ENCODE measurements at regions not wholly inside any gene's neighbourhood (a gene's known extent, or its start where the extent isn't known, plus 50 kb on each side); places are given as distances from the start of the nearest gene placed in this dataset.

DNA sequence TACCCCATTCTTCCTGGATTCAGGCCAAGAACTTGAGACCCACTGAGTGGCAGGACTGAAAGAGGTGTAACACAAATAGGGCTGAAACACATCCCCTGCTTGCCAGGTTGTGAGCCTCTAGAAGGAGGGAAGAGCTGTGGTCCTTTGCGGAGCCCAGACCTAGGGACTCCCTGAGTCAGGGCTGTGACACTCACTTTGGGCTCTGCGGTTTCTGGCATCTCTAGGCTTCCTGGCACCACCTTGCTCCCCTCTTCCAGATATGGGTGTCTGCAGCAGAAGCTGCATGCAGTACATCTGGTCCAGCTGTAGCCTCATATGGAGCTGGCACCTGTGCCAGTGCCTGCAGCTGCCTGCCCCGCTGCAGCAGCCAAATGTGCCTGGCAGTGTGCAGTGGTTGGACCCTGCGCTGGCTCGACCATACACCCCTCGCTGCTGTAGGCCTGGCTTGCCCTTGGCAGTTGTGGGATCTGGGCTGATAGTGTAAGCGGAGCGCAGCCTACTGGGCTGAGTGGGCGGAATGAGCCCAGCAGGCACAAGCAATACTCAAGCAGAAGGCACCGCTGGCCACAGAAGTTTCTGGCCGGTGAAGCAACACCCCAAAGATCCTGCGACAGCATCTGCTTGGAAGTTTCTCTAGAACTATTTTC lies 290.4 kb downstream of the SLITRK6 start:
- TF ChIP-seq, protein P1, sequence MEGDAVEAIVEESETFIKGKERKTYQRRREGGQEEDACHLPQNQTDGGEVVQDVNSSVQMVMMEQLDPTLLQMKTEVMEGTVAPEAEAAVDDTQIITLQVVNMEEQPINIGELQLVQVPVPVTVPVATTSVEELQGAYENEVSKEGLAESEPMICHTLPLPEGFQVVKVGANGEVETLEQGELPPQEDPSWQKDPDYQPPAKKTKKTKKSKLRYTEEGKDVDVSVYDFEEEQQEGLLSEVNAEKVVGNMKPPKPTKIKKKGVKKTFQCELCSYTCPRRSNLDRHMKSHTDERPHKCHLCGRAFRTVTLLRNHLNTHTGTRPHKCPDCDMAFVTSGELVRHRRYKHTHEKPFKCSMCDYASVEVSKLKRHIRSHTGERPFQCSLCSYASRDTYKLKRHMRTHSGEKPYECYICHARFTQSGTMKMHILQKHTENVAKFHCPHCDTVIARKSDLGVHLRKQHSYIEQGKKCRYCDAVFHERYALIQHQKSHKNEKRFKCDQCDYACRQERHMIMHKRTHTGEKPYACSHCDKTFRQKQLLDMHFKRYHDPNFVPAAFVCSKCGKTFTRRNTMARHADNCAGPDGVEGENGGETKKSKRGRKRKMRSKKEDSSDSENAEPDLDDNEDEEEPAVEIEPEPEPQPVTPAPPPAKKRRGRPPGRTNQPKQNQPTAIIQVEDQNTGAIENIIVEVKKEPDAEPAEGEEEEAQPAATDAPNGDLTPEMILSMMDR (conservative IDR thresholded peaks at IDR 0.05; ENCODE audit: low read depth, low read length): peak; percentile 30; the same call in 1 of the 2 replicates
- no peak for TF ChIP-seq EZH2 (IDR thresholded peaks at IDR 0.05; ENCODE audit: borderline replicate concordance, low read depth, low read length, poor library complexity, severe bottlenecking)
